ENCODE measurements at regions not wholly inside any gene's neighbourhood (a gene's known extent, or its start where the extent isn't known, plus 50 kb on each side); places are given as distances from the start of the nearest gene placed in this dataset.

DNA sequence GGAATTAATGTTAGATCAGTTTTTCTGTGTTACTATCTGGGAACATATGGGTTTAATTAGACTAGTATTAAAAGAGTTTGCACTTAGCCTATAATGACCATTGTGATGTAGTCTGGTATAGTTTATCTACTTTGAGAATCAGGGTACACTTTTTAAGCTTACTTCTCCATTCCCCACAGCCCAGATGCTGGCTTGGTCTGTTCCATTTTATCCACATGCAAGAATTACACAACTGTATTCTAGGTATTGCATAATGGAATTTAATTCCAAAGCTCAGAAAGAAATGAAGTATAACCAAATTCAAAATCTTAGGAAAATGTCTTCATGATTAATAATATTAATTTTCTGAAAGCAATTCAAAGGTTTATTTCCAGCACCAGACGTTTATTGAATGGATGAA, 122.2 kb upstream of the PDGFD start:
- Histone ChIP-seq H3K4me1 (ENCODE audit: low read length) (no peaks in the 10 kb centered on the region), H3K4me3 (ENCODE audit: low read length) (no peak overlapping the region), H3K36me3 (replicated peaks; ENCODE audit: insufficient read depth, low read length) (no peaks in the 10 kb centered on the region), H3K4me2 (ENCODE audit: low read depth, low read length) (no peak overlapping the region), H3K9ac (ENCODE audit: low read length) (no peak overlapping the region), H2AFZ (ENCODE audit: low read length) (no peak overlapping the region), H3F3A (ENCODE audit: insufficient read depth, low read length) (no peaks in the 10 kb centered on the region), H4K20me1 (ENCODE audit: insufficient read depth, low read length) (no peaks in the 10 kb centered on the region), H3K27me3 (replicated peaks; ENCODE audit: insufficient read depth, low read length) (no peaks in the 10 kb centered on the region), H3K9me2 (replicated peaks; ENCODE audit: insufficient read depth, low read length) (no peaks in the 10 kb centered on the region; the same call in 1 of the 2 replicates), H3K27ac (ENCODE audit: low read length) (no peak overlapping the region), H3K79me2 (ENCODE audit: low read length) (no peaks in the 10 kb centered on the region), H3K9me3 (replicated peaks; ENCODE audit: insufficient read depth, low read length) (no peaks in the 10 kb centered on the region)
- TF ChIP-seq CTCF (IDR thresholded peaks at IDR 0.05; ENCODE audit: low read length) = no peak
- TF ChIP-seq EZH2phosphoT487 (IDR thresholded peaks at IDR 0.05; ENCODE audit: low read length) = no peak
- TF ChIP-seq EZH2 (optimal IDR thresholded peaks at IDR 0.05; ENCODE audit: low read depth, low read length) = no peak
- DNase-seq = no peak

GRCh38 chr11:104279587-104279986, 115.6 kb upstream of the PDGFD start:
- Histone ChIP-seq H3K4me1 (ENCODE audit: low read length) (no peaks in the 10 kb centered on the region), H3K4me3 (ENCODE audit: low read length) (no peak overlapping the region), H4K20me1 (ENCODE audit: insufficient read depth, low read length) (no peaks in the 10 kb centered on the region), H3K79me2 (ENCODE audit: low read length) (no peaks in the 10 kb centered on the region), H3K27me3 (replicated peaks; ENCODE audit: insufficient read depth, low read length) (no peaks in the 10 kb centered on the region), H3F3A (ENCODE audit: insufficient read depth, low read length) (no peaks in the 10 kb centered on the region), H2AFZ (ENCODE audit: low read length) (no peak overlapping the region), H3K4me2 (ENCODE audit: low read depth, low read length) (no peak overlapping the region), H3K9ac (ENCODE audit: low read length) (no peak overlapping the region), H3K9me3 (replicated peaks; ENCODE audit: insufficient read depth, low read length) (no peaks in the 10 kb centered on the region), H3K27ac (ENCODE audit: low read length) (no peak overlapping the region), H3K36me3 (replicated peaks; ENCODE audit: insufficient read depth, low read length) (no peaks in the 10 kb centered on the region), H3K9me2 (replicated peaks; ENCODE audit: insufficient read depth, low read length) (no peaks in the 10 kb centered on the region; the same call in 1 of the 2 replicates)
- TF ChIP-seq EZH2 (optimal IDR thresholded peaks at IDR 0.05; ENCODE audit: low read depth, low read length) (no peak), EZH2phosphoT487 (IDR thresholded peaks at IDR 0.05; ENCODE audit: low read length) (no peak), CTCF (IDR thresholded peaks at IDR 0.05; ENCODE audit: low read length) (no peak)
- DNase-seq = no peak

DNA sequence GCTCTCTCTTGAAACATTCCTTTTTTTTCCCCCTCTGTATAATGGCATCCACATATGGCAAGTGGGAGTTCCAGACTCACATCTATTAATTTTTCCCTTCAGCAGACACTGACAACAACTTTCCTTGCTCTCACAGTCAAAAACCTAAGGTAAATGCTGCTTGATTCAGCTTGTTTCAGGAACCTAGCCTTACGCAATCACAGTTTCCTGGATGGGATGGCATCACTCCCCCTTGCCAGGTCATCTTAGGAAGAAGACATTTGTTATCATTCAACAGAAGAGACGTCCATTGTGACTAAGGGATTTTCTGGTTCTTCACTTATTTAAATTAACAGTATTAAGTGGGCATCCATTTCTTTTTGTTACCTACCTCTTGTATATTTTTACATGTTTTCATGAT, 112.0 kb upstream of the PDGFD start:
- no peaks in the 10 kb centered on the region for H3K79me2 ChIP-seq (ENCODE audit: low read length)
- H3K9me2 ChIP-seq (replicated peaks; ENCODE audit: insufficient read depth, low read length) = no peaks in the 10 kb centered on the region
- H3K4me3 ChIP-seq (ENCODE audit: low read length) = no peak overlapping the region
- no peaks in the 10 kb centered on the region for H3K9me3 ChIP-seq (replicated peaks; ENCODE audit: insufficient read depth, low read length)
- no peaks in the 10 kb centered on the region for H3K36me3 ChIP-seq (replicated peaks; ENCODE audit: insufficient read depth, low read length)
- DNase-seq = no peak
- H3K27me3 ChIP-seq (replicated peaks; ENCODE audit: insufficient read depth, low read length) = no peaks in the 10 kb centered on the region
- TF ChIP-seq EZH2 (optimal IDR thresholded peaks at IDR 0.05; ENCODE audit: low read depth, low read length) (no peak), CTCF (IDR thresholded peaks at IDR 0.05; ENCODE audit: low read length) (no peak), EZH2phosphoT487 (IDR thresholded peaks at IDR 0.05; ENCODE audit: low read length) (no peak)
- H3K4me1 ChIP-seq (ENCODE audit: low read length) = no peaks in the 10 kb centered on the region
- no peak overlapping the region for H3K9ac ChIP-seq (ENCODE audit: low read length)
- no peak overlapping the region for H2AFZ ChIP-seq (ENCODE audit: low read length)
- no peaks in the 10 kb centered on the region for H4K20me1 ChIP-seq (ENCODE audit: insufficient read depth, low read length)
- no peak overlapping the region for H3K27ac ChIP-seq (ENCODE audit: low read length)
- no peaks in the 10 kb centered on the region for H3F3A ChIP-seq (ENCODE audit: insufficient read depth, low read length)
- no peak overlapping the region for H3K4me2 ChIP-seq (ENCODE audit: low read depth, low read length)
